A549 (cell line): ENCODE measurements at regions not wholly inside any gene's neighbourhood (a gene's known extent, or its start where the extent isn't known, plus 50 kb on each side); places are given as distances from the start of the nearest gene placed in this dataset.

ENCODE experiments used
- CHD2 ChIP-seq: fragments of 150-350 bp; IDR thresholded peaks from 2 replicates; pipeline ENCODE4 v1.6.1; 2014; ENCODE audit warnings: low read length; ENCODE audit not compliant: partially characterized antibody
- JUN ChIP-seq, 2 experiments: fragments of >200 bp; sonication (Bioruptor Twin); formaldehyde crosslinking; IDR thresholded peaks; 2 replicates in 1 of 2; 3 replicates in 1 of 2; pipeline ENCODE4 v1.6.1; 2016 to 2017
- POLR2A ChIP-seq: IDR thresholded peaks from 2 replicates; pipeline ENCODE4 v1.6.1; 2012; ENCODE audit warnings: mild to moderate bottlenecking, low read length
- RCOR1 ChIP-seq: fragments of 150-350 bp; IDR thresholded peaks from 2 replicates; pipeline ENCODE4 v1.6.1; 2014; ENCODE audit warnings: antibody characterized with exemption, low read length, low read depth
- SMC3 ChIP-seq: fragments of >200 bp; sonication (Bioruptor Twin); formaldehyde crosslinking; IDR thresholded peaks from 3 replicates; pipeline ENCODE4 v1.6.1; 2018; ENCODE audit warnings: inconsistent platforms
- TF ChIP-seq, protein P1 (sequence below): fragments of >200 bp; sonication (Bioruptor Twin); formaldehyde crosslinking; IDR thresholded peaks from 3 replicates; pipeline ENCODE4 v1.5.1; 2016
- TF ChIP-seq, protein P2 (sequence below): IDR thresholded peaks from 2 replicates; pipeline ENCODE4 v1.6.1; 2012

DNA sequence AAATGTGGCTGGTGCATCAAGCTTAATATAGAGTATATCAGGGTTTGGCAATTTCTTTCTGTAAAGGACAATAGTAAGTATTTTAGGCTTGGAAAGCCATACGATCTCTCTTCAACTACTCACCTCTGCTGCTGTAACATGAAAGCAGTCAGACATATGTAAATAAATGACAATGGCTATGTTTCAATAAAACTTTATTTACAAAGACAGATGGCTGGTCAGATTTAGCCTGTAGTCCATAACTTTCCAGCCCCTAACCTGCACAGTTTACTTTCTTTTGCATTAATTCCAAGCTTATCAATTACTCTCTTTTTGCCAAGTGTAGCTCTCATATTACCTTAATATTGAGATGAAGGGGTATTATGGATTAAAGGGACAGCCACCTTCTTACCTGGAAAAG is 83.1 kb downstream of the LRATD1 start:
- no peak for TF ChIP-seq SMC3
- no peak for TF ChIP-seq CHD2
- TF ChIP-seq, protein P1, sequence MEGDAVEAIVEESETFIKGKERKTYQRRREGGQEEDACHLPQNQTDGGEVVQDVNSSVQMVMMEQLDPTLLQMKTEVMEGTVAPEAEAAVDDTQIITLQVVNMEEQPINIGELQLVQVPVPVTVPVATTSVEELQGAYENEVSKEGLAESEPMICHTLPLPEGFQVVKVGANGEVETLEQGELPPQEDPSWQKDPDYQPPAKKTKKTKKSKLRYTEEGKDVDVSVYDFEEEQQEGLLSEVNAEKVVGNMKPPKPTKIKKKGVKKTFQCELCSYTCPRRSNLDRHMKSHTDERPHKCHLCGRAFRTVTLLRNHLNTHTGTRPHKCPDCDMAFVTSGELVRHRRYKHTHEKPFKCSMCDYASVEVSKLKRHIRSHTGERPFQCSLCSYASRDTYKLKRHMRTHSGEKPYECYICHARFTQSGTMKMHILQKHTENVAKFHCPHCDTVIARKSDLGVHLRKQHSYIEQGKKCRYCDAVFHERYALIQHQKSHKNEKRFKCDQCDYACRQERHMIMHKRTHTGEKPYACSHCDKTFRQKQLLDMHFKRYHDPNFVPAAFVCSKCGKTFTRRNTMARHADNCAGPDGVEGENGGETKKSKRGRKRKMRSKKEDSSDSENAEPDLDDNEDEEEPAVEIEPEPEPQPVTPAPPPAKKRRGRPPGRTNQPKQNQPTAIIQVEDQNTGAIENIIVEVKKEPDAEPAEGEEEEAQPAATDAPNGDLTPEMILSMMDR = no peak
- TF ChIP-seq RCOR1 = no peak
- TF ChIP-seq JUN (IDR thresholded peaks at IDR 0.05) = no peak
- TF ChIP-seq, protein P2, sequence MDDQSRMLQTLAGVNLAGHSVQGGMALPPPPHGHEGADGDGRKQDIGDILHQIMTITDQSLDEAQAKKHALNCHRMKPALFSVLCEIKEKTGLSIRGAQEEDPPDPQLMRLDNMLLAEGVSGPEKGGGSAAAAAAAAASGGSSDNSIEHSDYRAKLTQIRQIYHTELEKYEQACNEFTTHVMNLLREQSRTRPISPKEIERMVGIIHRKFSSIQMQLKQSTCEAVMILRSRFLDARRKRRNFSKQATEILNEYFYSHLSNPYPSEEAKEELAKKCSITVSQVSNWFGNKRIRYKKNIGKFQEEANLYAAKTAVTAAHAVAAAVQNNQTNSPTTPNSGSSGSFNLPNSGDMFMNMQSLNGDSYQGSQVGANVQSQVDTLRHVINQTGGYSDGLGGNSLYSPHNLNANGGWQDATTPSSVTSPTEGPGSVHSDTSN = no peak
- no peak for TF ChIP-seq POLR2A
